ENCODE measurements at regions not wholly inside any gene's neighbourhood (a gene's known extent, or its start where the extent isn't known, plus 50 kb on each side); places are given as distances from the start of the nearest gene placed in this dataset.

GRCh38 chr2:234550511-234551107, 53.7 kb upstream of the ARL4C start:
- Histone ChIP-seq H3K4me3 (ENCODE audit: low read depth in 1 of 2, low read length in 2 of 2) (no peak overlapping the region), H3K79me2 (ENCODE audit: insufficient read depth, low read length) (no peaks in the 10 kb centered on the region), H3K9ac (ENCODE audit: low read depth, low read length) (no peak overlapping the region), H3K27ac (ENCODE audit: low read length) (no peak overlapping the region), H3K27me3 (ENCODE audit: insufficient read depth, low read length, poor library complexity) (peaks cover 12% of the 10 kb centered on the region), H3K4me2 (ENCODE audit: insufficient read depth, low read length) (no peak overlapping the region), H3K9me3 (ENCODE audit: insufficient read depth, low read length, severe bottlenecking) (no peaks in the 10 kb centered on the region), H4K20me1 (ENCODE audit: insufficient read depth, low read length) (no peaks in the 10 kb centered on the region), H2AFZ (ENCODE audit: low read depth, low read length) (no peak overlapping the region), H3K36me3 (ENCODE audit: insufficient read depth, low read length) (no peaks in the 10 kb centered on the region), H3K4me1 (ENCODE audit: insufficient read depth, low read length) (peaks cover 7% of the 10 kb centered on the region; the same call in 1 of the 2 replicates)
- peak; percentile 99 for TF ChIP-seq CTCF (IDR thresholded peaks at IDR 0.05; ENCODE audit: borderline replicate concordance, extremely low read depth, low read length, poor library complexity, severe bottlenecking)
- TF ChIP-seq EZH2 (IDR thresholded peaks at IDR 0.05; ENCODE audit: borderline replicate concordance, low read depth, low read length, severe bottlenecking), result no peak
- peak; percentile 99 for ATAC-seq (ENCODE audit: insufficient read depth, low read depth)
- peak; percentile 76 for DNase-seq

GRCh38 chr2:234550056-234550455, 53.2 kb upstream of the ARL4C start:
- ATAC-seq (ENCODE audit: insufficient read depth, low read depth) (no peak), DNase-seq (no peak)
- H3K4me2 ChIP-seq (ENCODE audit: insufficient read depth, low read length), result no peak overlapping the region
- H3K4me3 ChIP-seq (ENCODE audit: low read depth in 1 of 2, low read length in 2 of 2), result no peak overlapping the region
- peaks cover 7% of the 10 kb centered on the region; the same call in 1 of the 2 replicates for H3K4me1 ChIP-seq (ENCODE audit: insufficient read depth, low read length)
- TF ChIP-seq EZH2 (IDR thresholded peaks at IDR 0.05; ENCODE audit: borderline replicate concordance, low read depth, low read length, severe bottlenecking) (no peak), CTCF (IDR thresholded peaks at IDR 0.05; ENCODE audit: borderline replicate concordance, extremely low read depth, low read length, poor library complexity, severe bottlenecking) (no peak)
- H4K20me1 ChIP-seq (ENCODE audit: insufficient read depth, low read length), result no peaks in the 10 kb centered on the region
- no peak overlapping the region for H3K27ac ChIP-seq (ENCODE audit: low read length)
- no peak overlapping the region for H3K9ac ChIP-seq (ENCODE audit: low read depth, low read length)
- no peaks in the 10 kb centered on the region for H3K36me3 ChIP-seq (ENCODE audit: insufficient read depth, low read length)
- H2AFZ ChIP-seq (ENCODE audit: low read depth, low read length), result no peak overlapping the region
- no peaks in the 10 kb centered on the region for H3K9me3 ChIP-seq (ENCODE audit: insufficient read depth, low read length, severe bottlenecking)
- H3K79me2 ChIP-seq (ENCODE audit: insufficient read depth, low read length), result no peaks in the 10 kb centered on the region
- peaks cover 8% of the 10 kb centered on the region for H3K27me3 ChIP-seq (ENCODE audit: insufficient read depth, low read length, poor library complexity)

- H3K4me2 ChIP-seq (ENCODE audit: insufficient read depth, low read length), result no peak overlapping the region
- ATAC-seq (ENCODE audit: insufficient read depth, low read depth), result no peak
- no peaks in the 10 kb centered on the region for H4K20me1 ChIP-seq (ENCODE audit: insufficient read depth, low read length)
- H3K36me3 ChIP-seq (ENCODE audit: insufficient read depth, low read length), result no peaks in the 10 kb centered on the region
- no peaks in the 10 kb centered on the region for H3K79me2 ChIP-seq (ENCODE audit: insufficient read depth, low read length)
- no peak overlapping the region for H3K9ac ChIP-seq (ENCODE audit: low read depth, low read length)
- no peak overlapping the region for H3K4me3 ChIP-seq (ENCODE audit: low read depth in 1 of 2, low read length in 2 of 2)
- H3K27ac ChIP-seq (ENCODE audit: low read length), result no peak overlapping the region
- H3K4me1 ChIP-seq (ENCODE audit: insufficient read depth, low read length), result peaks cover 7% of the 10 kb centered on the region; the same call in 1 of the 2 replicates
- TF ChIP-seq CTCF (IDR thresholded peaks at IDR 0.05; ENCODE audit: borderline replicate concordance, extremely low read depth, low read length, poor library complexity, severe bottlenecking) (no peak), EZH2 (IDR thresholded peaks at IDR 0.05; ENCODE audit: borderline replicate concordance, low read depth, low read length, severe bottlenecking) (no peak)
- H3K9me3 ChIP-seq (ENCODE audit: insufficient read depth, low read length, severe bottlenecking), result no peaks in the 10 kb centered on the region
- no peak overlapping the region for H2AFZ ChIP-seq (ENCODE audit: low read depth, low read length)
- H3K27me3 ChIP-seq (ENCODE audit: insufficient read depth, low read length, poor library complexity), result peaks cover 6% of the 10 kb centered on the region
- no peak for DNase-seq
These were observed 52.0 kb upstream of the ARL4C start for GRCh38 chr2:234548695-234549420.

Measured in DND-41 (cell line).